Activated CD8-positive, alpha-beta memory T cell treated with anti-CD3 and anti-CD28 coated beads for 4 hours (primary cell): ENCODE measurements at regions not wholly inside any gene's neighbourhood (a gene's known extent, or its start where the extent isn't known, plus 50 kb on each side); places are given as distances from the start of the nearest gene placed in this dataset.

Experiments
- DNase-seq, 2 donors: peaks; one replicate each; pipeline ENCODE4 v3.0.0-alpha.2; 2020; ENCODE audit warnings: low read depth in 2 of 2

GRCh38 chr3:150069154-150069527 is 98.4 kb upstream of the PFN2 start:
- no peak for DNase-seq

- DNase-seq, result no peak
Measured at GRCh38 chr3:150068440-150069153, 97.9 kb upstream of the PFN2 start.

GRCh38 chr3:150067561-150067960 is 96.9 kb upstream of the PFN2 start:
- no peak for DNase-seq

GRCh38 chr3:150064971-150065370 is 94.3 kb upstream of the PFN2 start:
- DNase-seq, result no peak

DNA sequence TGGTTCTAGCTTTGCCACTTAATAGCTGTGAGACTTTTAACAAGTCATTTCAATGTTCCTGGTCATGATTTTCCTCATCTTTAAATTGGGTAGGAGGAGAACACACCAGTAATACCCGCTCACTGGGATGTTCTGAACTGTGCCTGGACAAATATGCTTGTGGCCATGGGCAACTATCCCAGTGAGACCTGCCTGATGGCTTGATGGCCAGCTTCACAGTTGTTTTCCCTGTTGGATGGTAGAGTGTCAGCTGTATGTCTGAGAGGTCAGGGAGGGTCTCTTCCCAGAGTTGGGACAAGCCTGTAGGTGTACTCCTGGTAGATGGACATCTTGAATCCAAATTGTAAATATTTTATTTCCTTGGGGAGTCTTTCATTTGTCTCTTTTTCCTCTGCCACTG is 92.5 kb upstream of the PFN2 start:
- no peak for DNase-seq

DNA sequence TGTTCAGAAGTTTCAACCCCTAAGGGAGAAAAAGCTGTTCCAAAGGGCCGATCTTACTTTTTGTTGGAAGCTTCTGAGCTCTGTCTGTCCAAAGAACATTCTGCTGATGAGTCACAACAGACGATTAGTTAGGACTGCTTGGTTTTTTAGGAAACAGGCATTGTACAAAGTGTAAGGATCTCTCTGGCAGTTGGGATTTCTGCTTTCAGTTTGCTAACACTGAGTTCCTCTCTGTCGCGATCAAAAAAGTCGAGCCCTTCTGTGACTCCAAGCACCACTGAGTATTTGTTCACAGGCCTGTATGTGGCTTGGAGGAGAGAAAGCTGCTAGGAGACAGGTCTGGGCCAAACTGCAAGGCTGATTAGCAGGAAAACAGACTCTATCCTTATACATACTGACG is 91.8 kb upstream of the PFN2 start:
- no peak for DNase-seq

DNA sequence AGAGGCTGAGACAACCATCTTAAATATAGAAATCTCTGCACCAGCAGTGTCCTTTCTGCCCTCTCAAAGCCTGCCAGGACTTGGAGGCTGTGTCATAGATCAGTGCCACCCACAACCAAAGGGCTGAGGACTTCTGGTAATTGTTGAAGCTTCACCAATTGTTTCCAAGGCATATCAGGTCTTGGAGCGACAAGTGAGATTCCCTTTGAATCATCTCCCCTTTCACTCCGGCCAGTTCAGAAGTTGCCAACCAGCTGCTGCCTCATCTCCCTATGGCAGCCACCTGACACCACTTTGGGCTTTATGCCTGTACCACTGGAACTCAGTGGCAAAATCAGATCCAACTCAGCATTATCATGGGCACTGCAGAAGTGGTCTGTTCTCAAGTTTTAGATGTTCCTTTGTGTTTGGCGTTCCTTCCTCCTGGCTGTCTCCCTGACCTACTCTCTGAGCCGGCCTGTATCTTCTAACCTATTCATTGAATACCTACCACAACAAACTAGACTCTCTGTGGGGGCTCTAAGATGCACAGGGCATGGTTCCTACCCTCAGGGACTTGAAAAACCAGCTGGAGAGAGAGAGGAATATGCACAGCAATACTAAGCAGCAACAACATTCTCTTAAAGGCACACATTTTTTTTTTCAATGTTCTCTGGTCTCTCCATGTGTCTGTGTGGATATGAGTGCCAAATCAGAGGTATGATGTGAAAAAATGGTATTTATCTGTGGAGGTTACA is 90.8 kb upstream of the PFN2 start:
- DNase-seq, result no peak

DNA sequence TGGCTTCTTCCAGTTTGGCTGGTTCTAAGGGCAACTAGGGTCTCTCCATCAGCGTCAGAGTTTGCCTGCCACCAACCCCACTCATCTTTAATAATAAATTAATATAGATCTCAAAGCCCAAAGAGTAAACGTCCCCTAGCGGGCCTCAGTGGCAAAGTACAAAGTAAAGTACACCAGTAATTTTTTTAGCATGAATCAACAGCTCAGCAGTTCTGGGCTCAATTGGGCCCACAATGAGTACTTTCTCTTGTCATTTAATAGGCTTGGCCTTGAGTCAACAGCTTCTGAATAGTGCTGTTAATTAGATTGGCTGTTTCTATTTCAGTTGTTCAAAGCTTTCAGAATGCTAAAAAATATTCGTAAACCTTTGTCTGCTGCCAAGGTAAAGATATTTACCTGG is 89.0 kb upstream of the PFN2 start:
- no peak for DNase-seq

GRCh38 chr3:150059241-150059640 is 88.5 kb upstream of the PFN2 start:
- DNase-seq, result no peak

- no peak for DNase-seq
Measured at GRCh38 chr3:150057227-150057626, 86.5 kb upstream of the PFN2 start.

DNA sequence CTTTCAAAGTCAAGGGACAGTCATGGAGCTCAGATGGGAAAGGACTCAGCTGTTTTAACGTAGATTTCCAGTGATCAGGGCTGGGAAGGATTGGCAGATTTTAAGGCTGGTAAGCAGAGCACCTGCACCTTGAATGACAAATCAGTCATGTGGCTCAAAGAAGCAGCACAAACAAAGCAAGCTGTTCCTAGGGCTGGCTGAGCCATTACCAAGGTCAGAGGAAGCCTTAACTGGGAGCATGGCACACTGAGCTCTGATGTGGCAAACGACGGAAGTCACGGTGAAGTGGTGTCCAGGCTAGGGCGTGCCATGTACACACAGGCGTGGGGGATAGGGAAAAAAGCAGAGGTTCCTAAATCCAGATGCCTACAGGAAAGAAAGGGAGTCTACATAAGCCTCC is 84.6 kb upstream of the PFN2 start:
- no peak for DNase-seq

DNA sequence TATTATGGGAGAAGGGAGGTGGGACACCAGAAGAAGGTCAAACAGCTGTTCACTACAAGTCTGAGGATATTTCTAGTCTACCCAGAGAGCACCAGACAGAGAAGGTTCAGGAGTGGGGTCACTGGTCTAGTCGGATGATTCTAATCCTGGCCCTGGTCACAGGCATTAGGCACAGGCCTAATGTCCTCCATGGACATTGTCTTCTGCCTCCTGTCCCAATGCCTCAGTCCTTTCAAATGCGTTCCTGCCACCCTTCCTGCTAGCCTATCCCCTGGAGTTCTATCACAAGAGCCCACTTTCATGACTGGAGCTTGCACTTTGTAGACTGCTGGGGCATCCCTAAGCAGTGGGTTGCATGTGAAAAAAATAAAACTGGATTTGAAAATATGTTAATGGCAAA is 83.9 kb upstream of the PFN2 start:
- no peak for DNase-seq

DNA sequence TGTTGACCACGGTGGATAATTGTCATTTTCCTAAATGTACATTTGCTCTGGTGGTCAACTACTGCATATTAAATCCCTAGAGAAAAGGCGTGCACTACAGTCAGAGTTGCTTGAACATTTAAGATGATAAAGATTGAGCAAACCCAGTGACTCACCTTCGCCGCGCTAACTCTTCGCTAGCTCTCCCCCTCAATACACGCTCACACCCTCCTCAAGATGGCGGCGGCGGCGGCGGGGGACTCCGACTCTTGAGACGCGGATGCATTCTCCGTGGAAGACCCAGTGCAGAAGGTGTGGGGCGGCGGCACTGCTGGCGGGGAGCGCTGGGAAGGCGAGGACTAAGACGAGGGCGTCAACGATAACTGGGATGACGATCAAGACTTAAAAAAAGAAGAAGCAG is 79.8 kb upstream of the PFN2 start:
- no peak for DNase-seq

DNA sequence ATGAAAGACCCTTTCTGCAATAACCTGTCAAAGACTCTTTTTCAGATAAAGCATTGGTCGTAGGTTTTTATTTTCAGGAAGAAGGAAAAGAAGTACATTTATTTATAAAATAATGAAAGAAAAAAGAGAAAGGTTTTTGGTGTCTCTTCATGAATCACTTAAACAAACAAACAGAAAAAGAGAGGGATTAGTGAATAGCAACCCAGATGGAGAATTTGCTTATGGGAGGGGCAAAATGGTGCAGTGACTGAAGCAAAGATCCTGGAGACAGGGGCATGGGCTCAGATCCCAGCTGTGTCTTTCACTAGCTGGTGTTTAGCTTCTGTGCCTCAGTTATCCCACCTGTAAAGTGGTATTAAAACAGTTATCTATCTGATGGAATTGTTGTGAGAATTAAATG is 78.6 kb upstream of the PFN2 start:
- no peak for DNase-seq

- no peak for DNase-seq
Measured at GRCh38 chr3:150041877-150042276, 71.2 kb upstream of the PFN2 start.

GRCh38 chr3:150040097-150040496 is 69.4 kb upstream of the PFN2 start:
- no peak for DNase-seq

GRCh38 chr3:150038830-150039229 is 68.1 kb upstream of the PFN2 start:
- no peak for DNase-seq

DNA sequence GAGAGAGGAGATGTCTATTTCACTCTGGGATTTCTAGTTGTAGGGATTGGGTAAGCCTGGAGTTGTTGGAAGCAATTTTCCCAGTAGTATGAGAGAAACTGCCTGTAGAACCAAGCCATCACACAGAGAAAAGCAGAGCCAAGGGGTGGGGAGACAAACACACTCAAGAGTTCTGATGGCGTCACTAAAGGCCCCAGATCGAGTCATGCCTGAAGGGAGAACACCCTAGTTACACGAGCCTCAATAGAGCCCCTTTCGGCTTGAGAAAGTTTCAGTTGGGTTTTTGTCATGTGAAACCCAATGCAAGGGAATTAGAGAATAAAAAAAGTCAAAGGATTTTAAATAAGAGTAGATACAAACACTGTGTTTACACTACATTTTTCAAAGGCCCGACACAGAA is 66.1 kb upstream of the PFN2 start:
- DNase-seq, result no peak

DNA sequence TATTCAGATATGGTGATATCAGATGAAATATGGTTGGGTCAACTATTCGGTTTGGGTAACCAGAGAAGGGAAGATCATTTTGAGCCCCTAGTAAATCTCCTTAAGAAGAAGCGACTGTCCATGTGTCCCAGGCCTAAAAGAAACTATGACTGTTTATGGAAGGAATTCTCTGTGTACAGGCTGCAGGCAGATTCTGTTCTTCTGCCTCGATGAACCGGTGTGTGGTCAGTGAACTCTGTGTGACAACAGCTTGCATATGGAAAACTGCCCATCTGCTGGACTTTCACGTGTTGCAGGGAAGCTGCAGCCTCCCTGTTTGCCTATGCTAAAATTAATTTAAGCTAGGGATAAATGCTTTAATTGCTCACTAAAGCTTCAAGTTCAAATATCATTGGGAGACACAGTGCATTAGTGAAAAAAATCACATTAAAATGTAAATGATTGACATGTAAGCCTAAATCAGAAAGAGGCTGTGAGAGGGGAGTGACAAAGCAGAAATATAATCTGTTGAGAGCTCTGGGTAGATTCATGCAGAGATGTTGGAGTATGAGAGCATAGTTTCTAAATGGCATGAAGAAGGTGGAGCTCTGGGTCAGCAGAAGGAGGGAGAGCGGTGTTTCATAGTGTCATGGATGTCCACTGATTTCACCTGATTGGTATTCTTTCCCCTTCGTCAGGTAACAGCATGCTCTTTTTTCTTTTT is 65.4 kb upstream of the PFN2 start:
- no peak for DNase-seq

- no peak for DNase-seq
Measured at GRCh38 chr3:150035301-150035779, 64.6 kb upstream of the PFN2 start.

GRCh38 chr3:150033721-150034120 is 63.0 kb upstream of the PFN2 start:
- DNase-seq, result no peak

DNA sequence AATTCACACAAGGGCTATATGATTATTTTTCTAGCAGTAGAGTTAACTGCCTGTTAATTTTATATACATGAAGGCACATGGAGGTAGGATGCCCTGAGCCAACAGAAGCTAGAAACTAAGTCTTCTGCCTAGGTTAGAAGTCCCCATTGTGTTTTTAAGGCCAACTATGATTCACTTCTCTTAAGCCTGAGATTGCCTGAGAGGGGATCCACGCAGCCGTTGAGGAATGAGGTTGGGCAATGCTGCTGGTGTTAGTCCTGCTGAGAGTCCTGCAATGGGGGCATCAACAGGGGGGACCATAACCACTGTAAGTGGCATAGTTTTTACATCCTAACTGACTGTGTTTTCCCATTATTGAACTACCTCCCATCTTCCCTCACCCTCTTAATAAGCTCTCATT is 60.1 kb upstream of the PFN2 start:
- no peak for DNase-seq

DNA sequence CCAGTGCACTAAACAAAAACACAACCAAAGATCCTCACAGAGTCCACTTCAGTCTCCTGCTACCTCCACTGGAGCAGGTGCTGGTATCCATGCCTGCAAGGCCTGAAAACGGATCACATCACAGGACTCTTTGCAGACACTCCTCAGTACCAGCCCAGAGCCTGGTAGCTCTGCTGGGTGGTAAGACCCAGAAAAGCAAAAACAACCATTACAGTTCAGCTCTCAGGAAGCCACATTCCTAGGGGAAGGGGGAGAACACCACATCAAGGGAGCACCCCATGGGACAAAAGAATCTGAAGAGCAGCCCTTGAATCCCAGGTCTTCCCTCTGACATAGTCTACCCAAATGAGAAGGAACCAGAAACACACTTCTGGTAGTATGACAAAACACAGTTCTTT is 52.5 kb upstream of the PFN2 start:
- DNase-seq, result no peak
